ENCODE measurements at regions not wholly inside any gene's neighbourhood (a gene's known extent, or its start where the extent isn't known, plus 50 kb on each side); places are given as distances from the start of the nearest gene placed in this dataset.

- in situ Hi-C loops (cut with MboI; ENCODE audit: low pct_ligation_motif_present in 1 of 4, low pct_unique_long_range_greater_than_20kb in 1 of 4, low sequenced_read_pairs in 3 of 4), result no loop called here
- Histone ChIP-seq H3K36me3 (no peaks in the 10 kb centered on the region), H3K4me3 (no peak overlapping the region), H3K9me3 (no peaks in the 10 kb centered on the region), H3K4me1 (no peaks in the 10 kb centered on the region), H3K27ac (no peak overlapping the region), H3K27me3 (no peaks in the 10 kb centered on the region)
- 71 to 73% methylated on average over 2 to 3 of the region's 3 CpGs for WGBS, 2 donors (ENCODE audit: low coverage in 1 of 2)
- no peak for TF ChIP-seq POLR2AphosphoS5 (IDR thresholded peaks at IDR 0.05)
- TF ChIP-seq CTCF (IDR thresholded peaks at IDR 0.05), result no peak
- TF ChIP-seq EP300 (IDR thresholded peaks at IDR 0.05; ENCODE audit: low read depth), result no peak
- TF ChIP-seq POLR2A (IDR thresholded peaks at IDR 0.05), result no peak
- DNase-seq, result no peak
- intact Hi-C loops (cut with DNase I; ENCODE audit: low total_unique reads), result no loop called here
Observed at GRCh38 chr16:6258056-6258455, 1074.6 kb upstream of the RBFOX1 start.

DNA sequence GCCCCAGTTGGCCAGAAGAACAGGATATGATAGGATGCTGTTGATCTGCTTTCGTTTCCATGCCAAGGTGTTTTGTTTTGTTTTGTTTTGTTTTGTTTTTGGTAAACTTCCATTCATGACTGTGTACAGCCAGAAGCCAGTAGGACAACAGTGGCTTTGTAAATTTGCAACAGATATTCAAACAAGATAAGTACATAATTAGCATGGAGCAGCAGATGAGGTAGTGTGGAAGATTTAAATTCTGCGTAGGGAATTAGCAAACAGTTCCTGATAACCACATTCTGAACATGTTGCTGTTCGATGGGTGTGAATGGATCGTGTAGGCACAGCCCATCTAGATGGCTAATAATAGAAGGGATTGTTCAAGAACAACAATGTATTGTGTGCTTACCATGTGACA is 1080.1 kb upstream of the RBFOX1 start:
- in situ Hi-C loops (cut with MboI; ENCODE audit: low pct_ligation_motif_present in 1 of 4, low pct_unique_long_range_greater_than_20kb in 1 of 4, low sequenced_read_pairs in 3 of 4), result no loop called here
- Histone ChIP-seq H3K27ac (no peak overlapping the region), H3K9me3 (no peaks in the 10 kb centered on the region), H3K27me3 (no peaks in the 10 kb centered on the region), H3K36me3 (no peaks in the 10 kb centered on the region), H3K4me3 (no peak overlapping the region), H3K4me1 (no peaks in the 10 kb centered on the region)
- TF ChIP-seq CTCF (IDR thresholded peaks at IDR 0.05), result no peak
- TF ChIP-seq POLR2AphosphoS5 (IDR thresholded peaks at IDR 0.05), result no peak
- no peak for TF ChIP-seq POLR2A (IDR thresholded peaks at IDR 0.05)
- TF ChIP-seq EP300 (IDR thresholded peaks at IDR 0.05; ENCODE audit: low read depth), result no peak
- intact Hi-C loops (cut with DNase I; ENCODE audit: low total_unique reads), result no loop called here
- WGBS, 2 donors (ENCODE audit: low coverage in 1 of 2), result 79 to 86% methylated on average over 4 of the region's 4 CpGs
- no peak for DNase-seq

DNA sequence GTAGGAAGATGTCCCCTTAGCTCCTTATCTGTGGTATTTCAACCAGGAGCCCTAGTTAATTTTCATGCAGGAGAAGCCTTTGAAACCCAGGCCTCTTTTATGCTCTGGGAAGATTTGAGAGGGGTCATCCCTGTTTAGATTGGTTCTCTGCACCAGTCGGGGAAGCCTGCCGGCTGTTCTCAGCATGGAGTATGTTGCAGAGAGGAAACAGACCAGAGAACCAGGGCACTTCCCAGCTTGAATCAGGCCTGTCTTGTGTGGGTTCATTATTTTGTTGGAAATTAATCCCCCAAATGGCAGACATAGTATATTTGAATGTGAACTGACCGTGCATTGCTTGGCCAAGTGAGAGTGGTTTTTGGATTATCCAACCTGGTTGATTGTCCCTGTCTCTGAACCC is 1082.1 kb upstream of the RBFOX1 start:
- DNase-seq, result no peak
- WGBS, 2 donors (ENCODE audit: low coverage in 1 of 2), result 67 to 100% methylated on average over 1 to 3 of the region's 3 CpGs
- in situ Hi-C loops (cut with MboI; ENCODE audit: low pct_ligation_motif_present in 1 of 4, low pct_unique_long_range_greater_than_20kb in 1 of 4, low sequenced_read_pairs in 3 of 4) (no loop called here), intact Hi-C loops (cut with DNase I; ENCODE audit: low total_unique reads) (no loop called here)
- Histone ChIP-seq H3K27ac (no peak overlapping the region), H3K9me3 (no peaks in the 10 kb centered on the region), H3K4me3 (no peak overlapping the region), H3K27me3 (no peaks in the 10 kb centered on the region), H3K4me1 (no peaks in the 10 kb centered on the region), H3K36me3 (no peaks in the 10 kb centered on the region)
- TF ChIP-seq POLR2A (IDR thresholded peaks at IDR 0.05), result no peak
- TF ChIP-seq CTCF (IDR thresholded peaks at IDR 0.05), result no peak
- TF ChIP-seq POLR2AphosphoS5 (IDR thresholded peaks at IDR 0.05), result no peak
- TF ChIP-seq EP300 (IDR thresholded peaks at IDR 0.05; ENCODE audit: low read depth), result no peak

DNA sequence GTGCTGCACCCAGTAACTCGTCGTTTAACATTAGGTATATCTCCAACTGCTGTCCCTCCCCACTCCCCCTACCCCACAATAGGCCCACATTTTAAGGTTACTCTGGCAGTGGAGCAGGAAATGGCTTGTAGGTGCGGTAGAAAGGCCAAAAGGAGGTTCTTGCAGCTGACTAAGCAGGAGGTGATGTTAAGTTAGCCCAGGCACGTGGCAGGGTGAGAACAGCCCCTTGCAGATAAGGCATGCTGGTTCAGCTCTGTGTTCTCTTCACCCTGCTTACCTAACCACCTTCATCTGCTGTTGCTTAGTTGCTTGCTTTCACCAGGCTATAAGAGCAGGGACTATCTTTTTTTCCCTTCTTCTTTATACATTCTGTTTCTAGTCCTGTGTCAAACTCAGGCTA is 1082.8 kb upstream of the RBFOX1 start:
- no peak overlapping the region for H3K27ac ChIP-seq
- no peak overlapping the region for H3K4me3 ChIP-seq
- TF ChIP-seq POLR2AphosphoS5 (IDR thresholded peaks at IDR 0.05), result no peak
- TF ChIP-seq CTCF (IDR thresholded peaks at IDR 0.05), result no peak
- no peak for TF ChIP-seq POLR2A (IDR thresholded peaks at IDR 0.05)
- TF ChIP-seq EP300 (IDR thresholded peaks at IDR 0.05; ENCODE audit: low read depth), result no peak
- no peaks in the 10 kb centered on the region for H3K27me3 ChIP-seq
- H3K4me1 ChIP-seq, result no peaks in the 10 kb centered on the region
- no peaks in the 10 kb centered on the region for H3K9me3 ChIP-seq
- no peaks in the 10 kb centered on the region for H3K36me3 ChIP-seq
- 63% methylated on average over 4 of the region's 4 CpGs; no CpG with 5 or more reads in 1 of the 2 donors for WGBS, 2 donors (ENCODE audit: low coverage in 1 of 2)
- in situ Hi-C loops (cut with MboI; ENCODE audit: low pct_ligation_motif_present in 1 of 4, low pct_unique_long_range_greater_than_20kb in 1 of 4, low sequenced_read_pairs in 3 of 4) (no loop called here), intact Hi-C loops (cut with DNase I; ENCODE audit: low total_unique reads) (no loop called here)
- DNase-seq, result no peak

Measured in transverse colon (tissue), 4 donors.